SK-N-SH (cell line): ENCODE measurements at regions not wholly inside any gene's neighbourhood (a gene's known extent, or its start where the extent isn't known, plus 50 kb on each side); places are given as distances from the start of the nearest gene placed in this dataset.

Experiments
- CTCF ChIA-PET: fragments of 300-600, 350-600 bp; formaldehyde crosslinking; extraction: SDS; loops from one replicate; lab custom pipeline; 2021; lab: Yijun Ruan, JAX
- POLR2A ChIA-PET: fragments of 350-600 bp; sonication (Branson Sonifier 250); formaldehyde crosslinking; extraction: SDS; loops from one replicate; lab custom pipeline; 2020; ENCODE audit warnings: antibody characterized with exemption, inconsistent platforms; lab: Yijun Ruan, JAX
- DNase-seq: peaks from one replicate; pipeline ENCODE4 v3.0.0; 2012
- H2AFZ ChIP-seq: fragments of 200-600 bp; sonication (generic); 2 replicates; pipeline ENCODE4 v1.8.1; 2016; ENCODE audit warnings: antibody characterized with exemption, mild to moderate bottlenecking, low read depth
- H3F3A ChIP-seq: fragments of 200-600 bp; sonication (generic); replicated peaks from 2 replicates; pipeline ENCODE3; 2016; ENCODE audit warnings: antibody characterized with exemption, mild to moderate bottlenecking; ENCODE audit not compliant: insufficient read depth
- H3K27ac ChIP-seq, 2 experiments: fragments of 200-500 bp in 1 of 2; fragments of 200-600 bp in 1 of 2; sonication (Bioruptor generic) in 1 of 2; sonication (generic), shearing (Covaris generic) in 1 of 2; 2 replicates each; pipeline versions ENCODE4 v1.5.1 to v1.6.1; 2014 to 2016; ENCODE audit warnings: low read depth in 2 of 2, inconsistent platforms in 1 of 2, low read length in 1 of 2, mild to moderate bottlenecking in 1 of 2, mixed read lengths in 1 of 2
- H3K27me3 ChIP-seq: fragments of 200-600 bp; sonication (generic), shearing (Covaris generic); 2 replicates; pipeline ENCODE4 v1.6.1; 2016; ENCODE audit warnings: mixed run types; ENCODE audit not compliant: insufficient read depth
- H3K36me3 ChIP-seq, 2 experiments: fragments of 200-500 bp in 1 of 2; fragments of 200-600 bp in 1 of 2; sonication (Bioruptor generic) in 1 of 2; sonication (generic) in 1 of 2; replicated peaks in 1 of 2; 2 replicates each; pipeline versions ENCODE3 to v1.5.1; 2014 to 2016; ENCODE audit warnings: low read length in 1 of 2, mild to moderate bottlenecking in 1 of 2; ENCODE audit not compliant: insufficient read depth in 2 of 2, control insufficient read depth in 1 of 2
- H3K4me1 ChIP-seq, 2 experiments: fragments of 200-500 bp in 1 of 2; fragments of 200-600 bp in 1 of 2; sonication (Bioruptor generic) in 1 of 2; sonication (generic), shearing (Covaris generic) in 1 of 2; 2 replicates each; pipeline versions ENCODE4 v1.5.1 to v1.6.1; 2014 to 2016; ENCODE audit warnings: low read depth in 1 of 2, low read length in 1 of 2, mixed run types in 1 of 2; ENCODE audit not compliant: insufficient read depth in 2 of 2, control insufficient read depth in 1 of 2
- H3K4me2 ChIP-seq: fragments of 200-600 bp; sonication (generic), shearing (Covaris generic); 2 replicates; pipeline ENCODE4 v1.6.1; 2017; ENCODE audit warnings: mixed run types
- H3K4me3 ChIP-seq, 2 experiments: fragments of 200-500 bp in 1 of 2; fragments of 200-600 bp in 1 of 2; sonication (Bioruptor generic) in 1 of 2; sonication (generic), shearing (Covaris generic) in 1 of 2; 2 replicates each; pipeline versions ENCODE4 v1.5.1 to v1.8.1; 2014 to 2016; ENCODE audit warnings: low read depth in 2 of 2, inconsistent platforms in 1 of 2, low read length in 1 of 2, mild to moderate bottlenecking in 1 of 2, mixed read lengths in 1 of 2, moderate library complexity in 1 of 2
- H3K79me2 ChIP-seq: fragments of 200-600 bp; sonication (generic); 2 replicates; pipeline ENCODE4 v1.8.1; 2017; ENCODE audit warnings: mild to moderate bottlenecking; ENCODE audit not compliant: insufficient read depth
- H3K9ac ChIP-seq: fragments of 200-600 bp; sonication (generic); 2 replicates; pipeline ENCODE4 v1.6.1; 2017; ENCODE audit warnings: mixed run types
- H3K9me2 ChIP-seq: fragments of 200-600 bp; sonication (generic); 2 replicates; pipeline ENCODE4 v1.6.1; 2017; ENCODE audit warnings: mixed run types
- H3K9me3 ChIP-seq: fragments of 200-600 bp; sonication (generic); 2 replicates; pipeline ENCODE4 v1.6.1; 2017; ENCODE audit warnings: mixed run types, mild to moderate bottlenecking, moderate library complexity
- H4K20me1 ChIP-seq: fragments of 200-600 bp; sonication (generic); 2 replicates; pipeline ENCODE4 v1.6.1; 2017; ENCODE audit warnings: mild to moderate bottlenecking, mixed run types; ENCODE audit not compliant: insufficient read depth
- ELF1 ChIP-seq: IDR thresholded peaks from 2 replicates; pipeline ENCODE4 v1.4.0; 2012
- EZH2phosphoT487 ChIP-seq: fragments of 200-600 bp; sonication (generic); IDR thresholded peaks from 2 replicates; pipeline ENCODE4 v1.6.1; 2017; ENCODE audit warnings: low read depth, mixed run types, mild to moderate bottlenecking, antibody characterized with exemption, moderate library complexity, borderline replicate concordance
- JUND ChIP-seq: IDR thresholded peaks from 2 replicates; pipeline ENCODE4 v1.4.0; 2012
- MAX ChIP-seq: IDR thresholded peaks from 2 replicates; pipeline ENCODE4 v1.4.0; 2012; ENCODE audit warnings: low read depth
- NFIC ChIP-seq: IDR thresholded peaks from 2 replicates; pipeline ENCODE4 v1.4.0; 2012; ENCODE audit warnings: borderline replicate concordance
- NRF1 ChIP-seq: IDR thresholded peaks from 2 replicates; pipeline ENCODE4 v1.6.1; 2012; ENCODE audit warnings: low read depth, mild to moderate bottlenecking, low read length
- REST ChIP-seq: IDR thresholded peaks from 2 replicates; pipeline ENCODE4 v1.6.1; 2012; ENCODE audit warnings: mild to moderate bottlenecking, low read depth, low read length, moderate library complexity
- SIN3A ChIP-seq: IDR thresholded peaks from 2 replicates; pipeline ENCODE4 v1.6.1; 2012; ENCODE audit warnings: low read depth, mild to moderate bottlenecking, low read length, moderate library complexity, borderline replicate concordance
- TCF12 ChIP-seq: IDR thresholded peaks from 2 replicates; pipeline ENCODE4 v1.4.0; 2012
- TEAD4 ChIP-seq: IDR thresholded peaks from 2 replicates; pipeline ENCODE4 v1.4.0; 2012; ENCODE audit warnings: mild to moderate bottlenecking, borderline replicate concordance; ENCODE audit not compliant: insufficient read depth
- USF1 ChIP-seq: IDR thresholded peaks from 2 replicates; pipeline ENCODE4 v1.4.0; 2012; ENCODE audit warnings: low read depth, borderline replicate concordance
- USF2 ChIP-seq: fragments of 150-350 bp; IDR thresholded peaks from 2 replicates; pipeline ENCODE4 v1.6.1; 2017; ENCODE audit warnings: antibody characterized with exemption, low read length, low read depth, borderline replicate concordance
- YY1 ChIP-seq: IDR thresholded peaks from 2 replicates; pipeline ENCODE4 v1.4.0; 2012; ENCODE audit warnings: low read depth, mild to moderate bottlenecking
- ZBTB33 ChIP-seq: IDR thresholded peaks from 2 replicates; pipeline ENCODE4 v1.4.0; 2012; ENCODE audit warnings: low read depth, borderline replicate concordance
- WGBS: methylation state at CpG from one replicate; pipeline ENCODE4 v1.1.6; 2017; ENCODE audit warnings: low lambda C conversion rate; 5-methylcytosine and 5-hydroxymethylcytosine counted together

GRCh38 chr4:186351668-186352194, 85.7 kb downstream of the F11 start:
- Histone ChIP-seq H3K27me3 (no peaks in the 10 kb centered on the region), H3F3A (no peaks in the 10 kb centered on the region), H3K4me3 (no peak overlapping the region), H2AFZ (no peak overlapping the region), H3K9me2 (no peaks in the 10 kb centered on the region), H3K79me2 (no peaks in the 10 kb centered on the region), H3K9me3 (no peaks in the 10 kb centered on the region), H3K4me2 (no peak overlapping the region), H4K20me1 (no peaks in the 10 kb centered on the region), H3K9ac (no peak overlapping the region), H3K4me1 (no peaks in the 10 kb centered on the region), H3K36me3 (no peaks in the 10 kb centered on the region), H3K27ac (no peak overlapping the region)
- WGBS: 55% methylated on average over 7 of the region's 7 CpGs
- DNase-seq: no peak
- CTCF ChIA-PET: interaction anchor here (0.8 kb wide), 1 partner anchor 236 kb away, joined by 3 read pairs; no protein-coding TSS in a partner anchor
- POLR2A ChIA-PET: no interaction called here
- TF ChIP-seq REST: no peak
- no peak for TF ChIP-seq TEAD4
- no peak for TF ChIP-seq NFIC
- no peak for TF ChIP-seq MAX
- TF ChIP-seq USF1: no peak
- TF ChIP-seq EZH2phosphoT487: no peak
- TF ChIP-seq TCF12: no peak
- TF ChIP-seq ELF1: no peak
- no peak for TF ChIP-seq ZBTB33

- POLR2A ChIA-PET: no interaction called here
- H3K27ac ChIP-seq: no peak overlapping the region
- TF ChIP-seq USF1 (no peak), USF2 (no peak), NRF1 (no peak), JUND (no peak), ZBTB33 (no peak), YY1 (no peak), SIN3A (no peak), TEAD4 (no peak)
Measured at GRCh38 chr4:186348433-186348832, 82.4 kb downstream of the F11 start.

More at GRCh38 chr4:186348433-186348832, 82.4 kb downstream of the F11 start:
- Histone ChIP-seq H3K9me3 (no peaks in the 10 kb centered on the region), H3K9ac (no peak overlapping the region), H3K4me1 (no peaks in the 10 kb centered on the region), H3K79me2 (no peaks in the 10 kb centered on the region), H4K20me1 (no peaks in the 10 kb centered on the region), H3K9me2 (no peaks in the 10 kb centered on the region), H2AFZ (no peak overlapping the region), H3K27me3 (no peaks in the 10 kb centered on the region), H3F3A (no peaks in the 10 kb centered on the region), H3K36me3 (no peaks in the 10 kb centered on the region), H3K4me2 (no peak overlapping the region), H3K4me3 (no peak overlapping the region)
- no peak for DNase-seq
- WGBS: 30% methylated on average over 10 of the region's 10 CpGs
- CTCF ChIA-PET: interaction anchor here (1.2 kb wide), 1 partner anchor 239 kb away, joined by 3 read pairs; no protein-coding TSS in a partner anchor
